Activated naive CD4-positive, alpha-beta T cell treated with anti-CD3 and anti-CD28 coated beads, Interleukin-2, amount 50 U/mL, for 24 hours (primary cell): ENCODE measurements at regions not wholly inside any gene's neighbourhood (a gene's known extent, or its start where the extent isn't known, plus 50 kb on each side); places are given as distances from the start of the nearest gene placed in this dataset.

Experiments
- H3K27ac Mint-ChIP-seq: one replicate; pipeline ENCODE4 v1.8.0; 2021; ENCODE audit warnings: mild to moderate bottlenecking, mixed read lengths
- H3K27me3 Mint-ChIP-seq: one replicate; pipeline ENCODE4 v1.8.0; 2021; ENCODE audit warnings: mixed read lengths
- H3K36me3 Mint-ChIP-seq: one replicate; pipeline ENCODE4 v1.8.0; 2021; ENCODE audit warnings: mixed read lengths
- H3K4me1 Mint-ChIP-seq: one replicate; pipeline ENCODE4 v1.8.0; 2021; ENCODE audit warnings: mixed read lengths
- H3K4me3 Mint-ChIP-seq: one replicate; pipeline ENCODE4 v1.8.0; 2021; ENCODE audit warnings: mild to moderate bottlenecking, mixed read lengths
- H3K9me3 Mint-ChIP-seq: one replicate; pipeline ENCODE4 v1.8.0; 2021; ENCODE audit warnings: mixed read lengths

DNA sequence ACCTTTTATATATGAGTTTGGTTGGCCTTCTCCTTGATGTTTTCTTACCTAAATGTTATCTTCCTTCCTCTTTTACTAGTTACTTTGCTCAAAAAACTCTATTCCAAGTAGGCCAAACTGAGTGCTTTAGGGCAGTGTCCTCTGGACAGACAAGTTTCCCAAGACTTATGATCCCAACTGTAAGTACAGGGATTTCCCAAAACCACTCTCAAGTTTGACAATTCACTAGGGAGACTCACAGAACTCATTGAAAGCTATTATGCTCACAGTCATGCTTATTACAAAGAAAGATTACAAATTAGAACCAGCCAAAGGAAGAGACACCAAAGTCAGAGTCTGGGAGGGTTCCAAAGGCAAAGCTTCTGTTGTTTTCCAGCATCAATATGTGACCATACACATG lies 534.2 kb upstream of the ALCAM start:
- H3K9me3 Mint-ChIP-seq = no peaks in the 10 kb centered on the region
- H3K27me3 Mint-ChIP-seq = no peaks in the 10 kb centered on the region
- H3K4me3 Mint-ChIP-seq = no peak overlapping the region
- no peak overlapping the region for H3K27ac Mint-ChIP-seq
- H3K4me1 Mint-ChIP-seq = no peaks in the 10 kb centered on the region
- H3K36me3 Mint-ChIP-seq = no peaks in the 10 kb centered on the region

DNA sequence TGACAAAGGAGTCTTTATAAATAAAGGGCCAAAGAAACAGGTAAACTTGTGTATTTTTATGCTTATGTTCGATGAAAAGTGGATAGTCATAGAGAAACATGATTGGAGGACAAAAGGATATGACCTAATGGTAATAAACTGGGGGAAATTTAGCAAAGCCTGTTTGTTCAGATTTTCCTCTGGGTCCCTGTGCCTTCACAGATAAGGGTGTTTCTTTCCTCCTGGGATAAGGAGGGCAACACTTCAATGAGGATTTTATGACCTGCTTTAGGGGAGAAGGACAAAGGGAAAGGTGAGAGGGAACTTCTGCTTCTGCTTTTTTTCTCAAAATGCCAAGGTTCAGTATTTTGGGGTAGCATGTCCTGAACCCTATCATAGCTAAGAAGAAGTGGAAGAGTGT lies 531.3 kb upstream of the ALCAM start:
- H3K9me3 Mint-ChIP-seq = no peaks in the 10 kb centered on the region
- H3K27ac Mint-ChIP-seq = no peak overlapping the region
- H3K36me3 Mint-ChIP-seq = no peaks in the 10 kb centered on the region
- H3K4me3 Mint-ChIP-seq = no peak overlapping the region
- H3K4me1 Mint-ChIP-seq = no peaks in the 10 kb centered on the region
- H3K27me3 Mint-ChIP-seq = no peaks in the 10 kb centered on the region

DNA sequence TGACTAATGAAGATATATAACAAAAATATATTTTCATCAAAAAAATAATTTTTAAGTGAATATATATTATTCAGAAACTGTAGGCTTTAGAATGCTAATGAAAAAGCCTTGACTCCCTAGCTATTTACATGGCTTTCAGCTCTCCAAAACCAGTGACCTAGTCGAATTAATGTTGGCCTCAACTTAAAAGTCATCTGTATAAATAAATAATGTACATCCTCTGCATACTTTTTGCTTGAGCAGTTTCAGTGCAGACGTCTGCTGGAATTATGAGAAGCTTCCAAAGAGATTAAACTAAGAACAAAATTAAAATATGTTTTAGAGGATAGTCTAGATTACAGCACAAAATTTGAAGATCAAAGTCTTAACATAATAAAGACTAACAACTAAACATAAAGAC lies 520.4 kb upstream of the ALCAM start:
- Mint-ChIP-seq H3K27ac (no peak overlapping the region), H3K36me3 (no peaks in the 10 kb centered on the region), H3K4me1 (no peaks in the 10 kb centered on the region), H3K27me3 (peaks cover 2% of the 10 kb centered on the region), H3K4me3 (no peak overlapping the region), H3K9me3 (peaks cover 3% of the 10 kb centered on the region)

DNA sequence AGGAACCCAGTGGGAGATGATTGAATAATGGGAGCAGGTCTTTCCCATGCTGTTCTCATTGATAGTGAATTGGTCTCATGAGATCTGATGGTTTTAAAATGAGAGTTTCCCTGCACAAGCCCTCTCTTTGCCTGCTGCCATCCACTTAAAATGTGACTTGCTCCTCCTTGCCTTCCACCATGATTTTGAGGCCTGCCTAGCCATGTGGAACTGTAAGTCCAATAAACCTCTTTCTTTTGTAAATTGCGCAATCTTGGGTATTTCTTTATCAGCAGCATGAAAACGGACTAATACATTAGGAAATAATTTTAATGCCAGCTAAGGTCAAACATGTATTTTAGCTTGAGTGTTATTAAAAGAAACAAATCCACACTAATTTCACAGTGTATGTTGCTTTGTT lies 517.6 kb upstream of the ALCAM start:
- Mint-ChIP-seq H3K4me1 (no peaks in the 10 kb centered on the region), H3K4me3 (no peak overlapping the region), H3K27me3 (peaks cover 2% of the 10 kb centered on the region), H3K36me3 (no peaks in the 10 kb centered on the region), H3K9me3 (peaks cover 7% of the 10 kb centered on the region), H3K27ac (no peak overlapping the region)

DNA sequence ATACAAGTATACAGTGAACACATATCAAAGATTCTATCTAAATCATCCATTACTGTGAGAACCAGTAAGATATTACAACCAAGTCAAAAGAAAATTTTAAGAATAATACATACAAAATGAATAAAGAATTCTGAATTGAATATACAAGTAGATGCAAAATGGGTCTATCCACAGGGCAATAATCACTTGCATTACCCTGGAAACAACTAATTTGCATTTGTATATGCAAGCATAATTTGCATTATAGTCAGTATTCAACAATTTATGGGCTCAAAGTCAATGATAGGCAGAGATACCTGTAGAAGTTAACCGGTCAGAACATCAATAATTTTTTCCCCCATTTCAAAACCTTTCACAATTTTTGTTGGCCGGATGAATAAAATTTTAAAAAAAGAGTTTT lies 512.2 kb upstream of the ALCAM start:
- no peaks in the 10 kb centered on the region for H3K27me3 Mint-ChIP-seq
- no peaks in the 10 kb centered on the region for H3K4me1 Mint-ChIP-seq
- no peak overlapping the region for H3K27ac Mint-ChIP-seq
- no peaks in the 10 kb centered on the region for H3K36me3 Mint-ChIP-seq
- H3K4me3 Mint-ChIP-seq = no peak overlapping the region
- peaks cover 7% of the 10 kb centered on the region for H3K9me3 Mint-ChIP-seq

DNA sequence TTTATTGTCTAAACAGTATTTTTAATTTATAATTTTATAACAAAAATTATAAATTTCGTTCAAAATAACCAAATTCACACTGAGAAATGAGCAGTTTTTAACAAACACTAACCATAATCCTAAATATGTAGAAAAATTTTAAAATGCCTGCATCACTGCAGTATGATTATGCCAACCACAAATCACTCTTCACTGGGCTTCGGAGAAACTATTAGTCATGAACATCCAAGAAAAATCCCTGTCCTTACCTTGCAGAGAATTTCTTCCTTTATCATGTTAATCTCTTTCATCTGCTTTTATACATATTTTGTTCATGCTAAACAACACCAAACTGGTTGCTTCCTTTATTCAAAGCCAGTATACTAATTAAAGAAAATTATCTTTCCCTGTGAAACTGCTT lies 511.0 kb upstream of the ALCAM start:
- Mint-ChIP-seq H3K27me3 (no peaks in the 10 kb centered on the region), H3K4me3 (no peak overlapping the region), H3K27ac (no peak overlapping the region), H3K4me1 (no peaks in the 10 kb centered on the region), H3K9me3 (peaks cover 7% of the 10 kb centered on the region), H3K36me3 (no peaks in the 10 kb centered on the region)

DNA sequence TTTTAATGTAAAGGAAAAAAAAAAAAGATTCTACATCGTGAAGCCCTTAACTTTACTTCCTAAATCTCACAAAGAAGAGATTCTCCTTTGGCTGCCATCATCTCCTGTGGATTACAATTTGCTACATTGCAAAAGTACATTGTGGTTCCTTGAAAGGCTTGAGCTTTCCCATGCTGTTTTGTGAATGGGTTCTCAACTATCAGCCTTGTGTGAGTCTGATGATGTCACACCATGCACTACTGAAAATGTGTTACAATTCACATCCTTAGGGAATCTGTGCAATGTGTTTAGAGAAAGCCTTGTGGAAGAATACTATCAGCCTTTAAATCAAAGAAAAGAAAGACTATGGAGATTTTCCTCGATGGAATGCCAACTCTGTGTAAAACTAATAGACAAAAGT lies 510.0 kb upstream of the ALCAM start:
- Mint-ChIP-seq H3K4me3 (no peak overlapping the region), H3K27me3 (no peaks in the 10 kb centered on the region), H3K4me1 (no peaks in the 10 kb centered on the region), H3K27ac (no peak overlapping the region), H3K36me3 (no peaks in the 10 kb centered on the region), H3K9me3 (no peaks in the 10 kb centered on the region)

DNA sequence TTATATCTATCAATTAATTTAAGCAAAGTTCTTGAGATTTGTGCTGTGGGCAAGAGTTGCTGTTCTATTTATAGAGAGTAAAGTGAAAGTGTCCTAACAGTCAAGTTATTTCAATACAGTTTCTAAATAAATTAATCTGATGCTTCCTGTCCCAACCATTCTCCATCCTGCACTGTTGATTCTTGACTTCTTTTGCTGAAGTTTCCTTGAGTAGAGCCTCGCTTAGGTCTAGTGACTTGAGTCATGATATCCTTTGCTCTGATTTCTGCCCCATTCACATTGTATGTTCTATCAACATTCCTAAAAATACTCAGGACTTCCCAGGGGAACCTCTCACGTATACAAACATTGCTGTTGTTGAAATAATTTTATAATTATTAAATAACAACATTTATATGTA lies 498.4 kb upstream of the ALCAM start:
- Mint-ChIP-seq H3K4me3 (no peak overlapping the region), H3K27ac (no peak overlapping the region), H3K4me1 (no peaks in the 10 kb centered on the region), H3K9me3 (peaks cover 7% of the 10 kb centered on the region), H3K27me3 (peaks cover 1% of the 10 kb centered on the region), H3K36me3 (no peaks in the 10 kb centered on the region)

DNA sequence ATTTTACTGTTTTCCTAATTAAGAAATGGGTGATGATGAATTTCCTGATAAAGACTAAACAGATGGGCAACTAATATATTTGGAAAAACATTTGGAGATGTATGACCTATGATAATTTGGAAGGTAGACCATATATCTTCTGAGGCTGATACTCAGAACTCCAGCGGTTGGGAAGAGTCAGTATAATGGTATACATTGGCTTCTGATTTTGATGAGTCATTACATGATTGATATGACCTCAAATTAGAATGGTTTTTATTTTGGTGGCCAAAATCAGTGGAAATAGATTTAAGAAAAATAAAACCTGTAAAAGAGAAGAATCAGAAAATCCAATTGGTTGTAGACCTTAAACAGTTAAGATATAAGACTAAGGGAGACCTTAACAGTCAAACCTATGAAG lies 496.4 kb upstream of the ALCAM start:
- Mint-ChIP-seq H3K36me3 (no peaks in the 10 kb centered on the region), H3K27ac (no peak overlapping the region), H3K9me3 (peaks cover 7% of the 10 kb centered on the region), H3K4me3 (no peak overlapping the region), H3K4me1 (no peaks in the 10 kb centered on the region), H3K27me3 (peaks cover 1% of the 10 kb centered on the region)

DNA sequence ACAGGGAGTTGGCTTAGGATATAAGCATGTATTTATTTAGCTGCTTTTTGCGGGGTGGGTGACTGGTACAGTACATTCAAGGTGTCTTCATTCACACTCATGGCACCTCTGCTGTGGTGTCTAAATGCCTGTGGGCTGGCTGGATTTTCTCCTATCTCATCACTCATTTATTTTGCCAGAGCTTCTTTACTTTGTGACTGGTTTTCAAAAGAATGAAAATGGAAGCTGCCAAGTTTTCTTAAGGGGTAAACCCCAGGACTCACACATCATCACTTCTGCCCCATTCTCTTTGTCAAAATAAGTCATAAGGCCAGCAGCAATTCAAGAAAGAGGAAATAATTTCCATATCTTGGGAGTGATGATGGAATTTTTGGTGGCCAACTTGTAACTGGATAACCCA lies 493.4 kb upstream of the ALCAM start:
- Mint-ChIP-seq H3K4me1 (no peaks in the 10 kb centered on the region), H3K4me3 (no peak overlapping the region), H3K27me3 (peaks cover 1% of the 10 kb centered on the region), H3K27ac (no peak overlapping the region), H3K36me3 (no peaks in the 10 kb centered on the region), H3K9me3 (peaks cover 7% of the 10 kb centered on the region)

DNA sequence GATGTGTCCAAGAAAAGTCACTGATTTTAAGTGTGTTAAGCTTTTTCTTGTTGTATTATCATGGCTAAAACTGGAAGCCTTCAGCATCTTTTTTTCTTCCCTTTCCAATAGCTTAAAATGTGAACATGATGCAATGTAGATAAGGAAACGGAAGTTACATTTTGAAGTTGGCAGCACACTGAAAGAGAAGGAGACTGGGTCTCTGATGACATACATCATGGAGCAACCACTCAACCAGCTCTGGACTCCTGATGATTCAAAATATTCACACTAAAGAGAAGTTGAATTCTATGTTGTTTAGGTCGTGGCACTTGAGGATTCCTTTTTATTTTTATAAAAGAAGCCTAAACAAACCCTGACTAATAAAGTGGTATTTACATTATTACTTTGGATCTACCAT lies 488.3 kb upstream of the ALCAM start:
- H3K27me3 Mint-ChIP-seq = no peaks in the 10 kb centered on the region

DNA sequence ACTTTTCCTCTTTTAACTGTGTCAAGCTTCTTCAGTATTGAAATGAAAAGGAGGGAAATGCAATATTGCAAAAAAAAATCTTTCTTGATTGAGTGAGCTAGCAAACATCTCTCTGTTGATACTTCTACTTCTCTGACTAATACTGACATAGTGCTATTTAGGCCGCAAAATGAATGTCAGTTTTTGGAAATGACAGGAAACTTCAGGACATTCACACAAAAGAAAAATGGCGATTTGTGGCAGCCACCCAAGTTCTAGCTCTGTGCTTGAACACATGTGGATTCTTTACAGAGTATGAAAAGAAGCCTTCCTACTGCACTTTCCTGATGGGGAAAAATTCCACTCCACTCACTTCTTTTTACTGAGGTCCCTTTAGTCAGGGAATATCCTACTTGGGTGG lies 486.8 kb upstream of the ALCAM start:
- no peaks in the 10 kb centered on the region for H3K36me3 Mint-ChIP-seq
- H3K4me1 Mint-ChIP-seq = no peaks in the 10 kb centered on the region
- no peaks in the 10 kb centered on the region for H3K27me3 Mint-ChIP-seq
- no peak overlapping the region for H3K4me3 Mint-ChIP-seq
- H3K27ac Mint-ChIP-seq = no peak overlapping the region
- H3K9me3 Mint-ChIP-seq = no peaks in the 10 kb centered on the region

More for the DNA sequence above, 488.3 kb upstream of the ALCAM start:
- no peaks in the 10 kb centered on the region for H3K4me1 Mint-ChIP-seq
- no peaks in the 10 kb centered on the region for H3K36me3 Mint-ChIP-seq
- no peak overlapping the region for H3K27ac Mint-ChIP-seq
- no peak overlapping the region for H3K4me3 Mint-ChIP-seq
- H3K9me3 Mint-ChIP-seq = no peaks in the 10 kb centered on the region

DNA sequence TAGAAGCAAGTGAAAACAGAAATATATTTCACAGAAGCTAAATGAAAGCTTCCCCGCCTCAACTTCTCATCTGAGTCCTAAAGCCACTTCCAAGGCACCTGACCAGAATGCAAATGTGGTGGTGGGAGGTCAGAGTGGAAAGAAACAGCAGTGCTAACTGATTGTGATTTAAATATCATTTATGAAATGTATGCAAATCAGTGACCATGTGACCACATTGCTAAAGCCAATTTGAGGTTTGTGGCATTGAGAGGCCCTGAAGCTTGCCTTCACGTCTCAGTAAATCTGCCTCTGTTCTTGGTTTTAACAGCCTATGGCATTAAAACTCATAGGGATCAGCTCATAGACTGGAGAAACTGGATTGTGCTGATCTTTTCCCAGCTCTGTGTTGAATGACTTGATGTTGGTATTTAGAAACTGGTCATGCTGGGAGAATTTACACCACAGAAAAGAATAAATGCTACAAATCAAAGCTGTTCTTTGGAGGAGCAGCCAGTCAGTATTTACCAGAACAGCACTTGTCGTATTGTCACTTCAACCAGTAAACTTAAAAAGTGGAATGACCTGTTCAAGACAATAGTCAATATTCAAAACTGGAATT lies 481.4 kb upstream of the ALCAM start:
- Mint-ChIP-seq H3K36me3 (no peaks in the 10 kb centered on the region), H3K4me3 (no peak overlapping the region), H3K27me3 (no peaks in the 10 kb centered on the region), H3K27ac (no peak overlapping the region), H3K9me3 (no peaks in the 10 kb centered on the region), H3K4me1 (no peaks in the 10 kb centered on the region)

DNA sequence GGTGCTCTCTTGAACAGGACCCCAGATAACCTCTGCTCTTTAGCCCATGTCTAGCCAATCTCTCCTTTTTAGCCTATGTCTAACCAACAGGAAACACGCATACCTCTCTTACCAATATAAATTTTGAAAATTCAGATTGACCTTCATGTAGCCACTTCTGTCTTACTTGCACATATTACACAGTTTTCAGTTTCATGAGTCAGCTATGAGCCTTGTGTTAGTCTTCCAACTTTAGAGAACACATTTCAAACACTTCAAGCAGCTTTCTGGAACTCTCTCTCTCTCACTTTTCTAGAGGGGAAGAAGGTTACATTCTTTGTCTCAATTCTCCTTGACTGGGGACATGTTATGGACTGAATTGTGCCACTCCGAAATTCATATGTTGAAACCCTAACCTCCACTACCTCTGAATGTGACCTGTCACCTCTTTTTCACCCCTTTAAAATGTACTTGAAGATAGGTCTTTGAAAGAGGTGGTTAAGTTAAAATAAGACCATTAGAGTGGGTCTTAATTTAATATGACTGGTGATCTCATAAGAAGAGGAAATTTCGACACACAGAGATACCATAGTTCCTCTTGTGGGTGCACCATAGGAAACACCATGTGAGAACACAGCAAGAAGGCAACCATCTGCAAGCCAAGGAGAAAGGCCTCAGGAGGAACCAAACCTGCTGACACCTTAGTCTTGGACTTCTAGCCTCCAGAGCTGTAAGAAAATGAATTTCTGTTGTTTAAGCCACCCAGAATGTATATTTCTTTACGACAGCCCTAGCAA lies 480.3 kb upstream of the ALCAM start:
- Mint-ChIP-seq H3K9me3 (no peaks in the 10 kb centered on the region), H3K36me3 (no peaks in the 10 kb centered on the region), H3K27ac (no peak overlapping the region), H3K27me3 (no peaks in the 10 kb centered on the region), H3K4me3 (no peak overlapping the region), H3K4me1 (no peaks in the 10 kb centered on the region)

DNA sequence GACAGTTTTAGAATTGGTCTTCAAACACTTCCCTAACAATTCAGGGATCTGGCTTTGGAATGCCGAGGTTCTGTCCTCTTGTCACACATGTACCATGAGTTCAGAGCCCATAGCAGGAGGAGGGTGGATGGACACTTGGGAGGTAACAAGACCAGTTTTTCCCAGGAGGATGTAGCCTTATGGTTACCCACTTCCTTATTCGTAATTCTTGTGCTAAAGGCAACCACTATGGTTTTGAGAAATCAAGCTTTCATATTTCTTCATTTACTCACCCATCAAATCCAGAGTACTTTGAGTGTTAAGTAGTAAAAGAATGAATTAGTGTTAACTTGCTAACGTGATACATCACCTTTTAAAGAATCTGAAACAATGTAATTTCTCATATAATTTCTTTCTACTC lies 479.6 kb upstream of the ALCAM start:
- Mint-ChIP-seq H3K36me3 (no peaks in the 10 kb centered on the region), H3K9me3 (no peaks in the 10 kb centered on the region), H3K27me3 (no peaks in the 10 kb centered on the region), H3K4me1 (no peaks in the 10 kb centered on the region), H3K27ac (no peak overlapping the region), H3K4me3 (no peak overlapping the region)

DNA sequence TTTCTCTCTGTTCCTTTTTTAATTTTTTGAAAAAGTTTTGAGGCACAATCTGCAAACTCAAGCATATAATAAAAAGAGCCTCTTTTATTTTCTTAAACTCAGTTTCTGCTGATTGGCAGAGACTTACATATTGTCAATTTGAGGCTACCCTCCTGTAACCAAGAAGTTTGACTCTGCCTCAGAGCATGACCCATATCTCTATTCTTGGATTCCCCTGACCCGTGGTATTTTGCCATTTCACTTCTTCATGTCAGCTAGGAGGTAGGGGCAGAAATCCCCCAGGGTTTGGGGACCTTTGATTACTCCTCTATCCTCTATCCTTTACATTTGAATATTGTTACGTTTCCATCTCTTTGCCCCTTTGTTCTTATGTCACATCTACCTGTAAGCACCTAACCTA lies 479.1 kb upstream of the ALCAM start:
- Mint-ChIP-seq H3K9me3 (no peaks in the 10 kb centered on the region), H3K27ac (no peak overlapping the region), H3K27me3 (no peaks in the 10 kb centered on the region)

DNA sequence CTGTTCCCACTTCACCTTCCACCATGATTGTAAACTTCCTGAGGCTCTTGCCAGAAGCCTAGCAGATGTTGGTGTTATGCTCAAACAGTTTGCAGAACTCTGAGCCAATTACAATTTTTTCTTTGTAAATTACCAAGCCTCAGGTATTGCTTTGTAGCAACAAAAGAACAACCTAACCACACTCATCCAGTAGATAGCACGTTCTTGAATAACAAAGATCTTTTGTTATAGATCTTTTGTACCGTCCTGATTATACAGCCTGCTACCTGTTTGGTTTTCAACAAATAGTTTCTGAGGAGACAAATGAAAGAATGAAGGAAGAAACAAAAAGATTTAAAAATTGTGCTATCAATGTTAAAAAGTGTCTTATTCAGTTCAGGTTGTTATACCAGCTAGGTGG lies 474.7 kb upstream of the ALCAM start:
- Mint-ChIP-seq H3K9me3 (no peaks in the 10 kb centered on the region), H3K27ac (no peak overlapping the region), H3K27me3 (no peaks in the 10 kb centered on the region), H3K4me3 (no peak overlapping the region), H3K36me3 (no peaks in the 10 kb centered on the region), H3K4me1 (no peaks in the 10 kb centered on the region)

More for the DNA sequence above, 479.1 kb upstream of the ALCAM start:
- Mint-ChIP-seq H3K4me1 (no peaks in the 10 kb centered on the region), H3K4me3 (no peak overlapping the region), H3K36me3 (no peaks in the 10 kb centered on the region)
